ENCODE measurements at regions not wholly inside any gene's neighbourhood (a gene's known extent, or its start where the extent isn't known, plus 50 kb on each side); places are given as distances from the start of the nearest gene placed in this dataset.

DNA sequence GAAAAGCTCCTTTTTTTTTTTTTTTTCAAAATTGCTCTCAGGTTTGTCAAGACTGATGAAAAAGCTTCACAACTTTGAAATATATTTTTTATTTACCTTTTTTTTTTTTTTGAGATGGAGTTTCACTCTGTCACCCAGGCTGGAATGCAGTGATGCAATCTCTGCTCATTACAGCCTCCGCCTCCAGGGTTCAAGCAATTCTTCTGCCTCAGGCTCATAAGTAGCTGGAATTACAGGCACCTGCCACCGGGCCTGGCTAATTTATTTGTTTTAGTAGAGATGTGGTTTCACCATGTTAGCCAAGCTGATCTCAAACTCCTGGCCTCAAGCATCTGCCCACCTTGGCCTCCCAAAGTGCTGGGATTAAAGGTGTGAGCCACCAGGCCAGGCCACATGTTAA lies 1515.0 kb downstream of the OTOL1 start:
- TF ChIP-seq, protein P1, sequence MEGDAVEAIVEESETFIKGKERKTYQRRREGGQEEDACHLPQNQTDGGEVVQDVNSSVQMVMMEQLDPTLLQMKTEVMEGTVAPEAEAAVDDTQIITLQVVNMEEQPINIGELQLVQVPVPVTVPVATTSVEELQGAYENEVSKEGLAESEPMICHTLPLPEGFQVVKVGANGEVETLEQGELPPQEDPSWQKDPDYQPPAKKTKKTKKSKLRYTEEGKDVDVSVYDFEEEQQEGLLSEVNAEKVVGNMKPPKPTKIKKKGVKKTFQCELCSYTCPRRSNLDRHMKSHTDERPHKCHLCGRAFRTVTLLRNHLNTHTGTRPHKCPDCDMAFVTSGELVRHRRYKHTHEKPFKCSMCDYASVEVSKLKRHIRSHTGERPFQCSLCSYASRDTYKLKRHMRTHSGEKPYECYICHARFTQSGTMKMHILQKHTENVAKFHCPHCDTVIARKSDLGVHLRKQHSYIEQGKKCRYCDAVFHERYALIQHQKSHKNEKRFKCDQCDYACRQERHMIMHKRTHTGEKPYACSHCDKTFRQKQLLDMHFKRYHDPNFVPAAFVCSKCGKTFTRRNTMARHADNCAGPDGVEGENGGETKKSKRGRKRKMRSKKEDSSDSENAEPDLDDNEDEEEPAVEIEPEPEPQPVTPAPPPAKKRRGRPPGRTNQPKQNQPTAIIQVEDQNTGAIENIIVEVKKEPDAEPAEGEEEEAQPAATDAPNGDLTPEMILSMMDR (IDR thresholded peaks at IDR 0.05; ENCODE audit: extremely low read depth, low read depth, low read length) = no peak
- Histone ChIP-seq H3K4me1 (ENCODE audit: insufficient read depth, low read length) (no peaks in the 10 kb centered on the region), H3K4me3 (ENCODE audit: insufficient read depth, low read length) (no peak overlapping the region), H2AFZ (ENCODE audit: low read length) (no peak overlapping the region), H3K9me3 (ENCODE audit: low read depth, low read length) (no peaks in the 10 kb centered on the region), H3K27me3 (ENCODE audit: insufficient read depth, low read length) (no peaks in the 10 kb centered on the region), H3K79me2 (ENCODE audit: insufficient read depth, low read length) (no peaks in the 10 kb centered on the region), H3K4me2 (ENCODE audit: insufficient read depth, low read length) (no peak overlapping the region), H4K20me1 (ENCODE audit: insufficient read depth, low read length) (no peaks in the 10 kb centered on the region), H3K36me3 (ENCODE audit: insufficient read depth, low read length) (no peaks in the 10 kb centered on the region), H3K27ac (ENCODE audit: low read depth, low read length) (no peak overlapping the region)
- DNase-seq (ENCODE audit: insufficient read length, low spot score, missing footprints) = no peak

DNA sequence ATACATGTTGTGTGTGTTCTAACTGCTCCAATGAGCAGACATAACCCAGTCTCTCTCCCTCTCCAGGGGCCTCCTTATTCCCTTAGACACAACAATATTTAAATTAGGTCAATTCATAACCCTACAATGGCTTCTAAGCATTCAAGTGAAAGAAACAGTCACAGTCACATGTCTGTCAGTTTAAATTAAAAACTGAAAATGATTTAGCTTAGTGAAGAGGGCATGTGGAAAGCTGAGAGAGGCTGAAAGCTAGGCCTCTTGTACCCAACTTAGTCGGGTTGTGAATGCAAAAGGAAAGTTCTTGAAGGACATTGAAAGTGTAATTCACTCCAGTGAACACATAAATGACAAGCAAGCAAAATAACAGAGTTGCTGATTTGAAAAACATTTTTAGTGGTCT lies 1519.6 kb downstream of the OTOL1 start:
- Histone ChIP-seq H3K27me3 (ENCODE audit: insufficient read depth, low read length) (no peaks in the 10 kb centered on the region), H3K4me2 (ENCODE audit: insufficient read depth, low read length) (no peak overlapping the region), H3K36me3 (ENCODE audit: insufficient read depth, low read length) (no peaks in the 10 kb centered on the region), H4K20me1 (ENCODE audit: insufficient read depth, low read length) (no peaks in the 10 kb centered on the region), H3K9me3 (ENCODE audit: low read depth, low read length) (no peaks in the 10 kb centered on the region), H3K4me3 (ENCODE audit: insufficient read depth, low read length) (no peak overlapping the region), H3K79me2 (ENCODE audit: insufficient read depth, low read length) (no peaks in the 10 kb centered on the region), H3K27ac (ENCODE audit: low read depth, low read length) (no peak overlapping the region), H3K4me1 (ENCODE audit: insufficient read depth, low read length) (no peaks in the 10 kb centered on the region), H2AFZ (ENCODE audit: low read length) (no peak overlapping the region)
- TF ChIP-seq, protein P1 (IDR thresholded peaks at IDR 0.05; ENCODE audit: extremely low read depth, low read depth, low read length) = no peak
- no peak for DNase-seq (ENCODE audit: insufficient read length, low spot score, missing footprints)

DNA sequence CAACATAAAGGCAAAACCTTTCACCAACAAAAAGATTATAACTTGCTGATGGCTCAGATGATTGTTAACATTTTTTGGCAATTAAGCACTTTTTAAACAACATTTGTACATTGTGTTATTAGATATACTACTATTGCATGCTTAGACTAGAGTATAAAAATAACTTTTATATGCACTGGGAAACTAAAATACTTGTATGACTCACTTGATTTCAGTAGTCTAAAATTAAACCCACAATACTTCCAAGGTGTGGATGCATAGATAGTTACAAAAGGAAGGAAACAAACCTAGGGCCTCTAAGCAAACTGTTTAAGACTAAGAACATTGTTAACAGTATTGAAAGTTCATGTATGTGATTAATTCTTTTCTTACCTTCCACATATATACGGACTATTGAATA lies 1521.5 kb downstream of the OTOL1 start:
- H3K4me1 ChIP-seq (ENCODE audit: insufficient read depth, low read length) = no peaks in the 10 kb centered on the region
- H3K4me3 ChIP-seq (ENCODE audit: insufficient read depth, low read length) = no peak overlapping the region
- no peaks in the 10 kb centered on the region for H4K20me1 ChIP-seq (ENCODE audit: insufficient read depth, low read length)
- H2AFZ ChIP-seq (ENCODE audit: low read length) = no peak overlapping the region
- H3K79me2 ChIP-seq (ENCODE audit: insufficient read depth, low read length) = no peaks in the 10 kb centered on the region
- H3K27me3 ChIP-seq (ENCODE audit: insufficient read depth, low read length) = no peaks in the 10 kb centered on the region
- no peak for DNase-seq (ENCODE audit: insufficient read length, low spot score, missing footprints)
- TF ChIP-seq, protein P1 (IDR thresholded peaks at IDR 0.05; ENCODE audit: extremely low read depth, low read depth, low read length) = no peak
- H3K36me3 ChIP-seq (ENCODE audit: insufficient read depth, low read length) = no peaks in the 10 kb centered on the region
- no peak overlapping the region for H3K27ac ChIP-seq (ENCODE audit: low read depth, low read length)
- no peak overlapping the region for H3K4me2 ChIP-seq (ENCODE audit: insufficient read depth, low read length)
- H3K9me3 ChIP-seq (ENCODE audit: low read depth, low read length) = no peaks in the 10 kb centered on the region

DNA sequence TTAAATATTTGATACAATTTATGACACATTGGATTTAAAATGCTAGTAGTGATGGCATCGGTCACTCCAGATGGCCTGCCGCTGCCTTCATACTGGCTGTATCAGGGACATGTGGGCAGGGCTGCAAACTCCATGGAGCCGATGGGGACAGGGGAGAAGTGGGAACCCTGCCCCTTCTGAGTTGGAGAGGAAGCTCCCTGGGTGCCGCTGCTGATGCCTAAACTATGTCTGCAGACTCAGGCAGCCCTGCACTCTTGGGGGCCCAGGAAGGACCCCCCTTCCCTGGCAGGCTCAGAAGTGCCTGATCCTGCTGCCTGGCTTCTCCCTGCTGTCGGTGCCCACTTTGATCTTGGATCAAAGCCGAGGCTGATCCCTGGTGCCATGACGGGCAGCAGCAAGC lies 1522.1 kb downstream of the OTOL1 start:
- DNase-seq (ENCODE audit: insufficient read length, low spot score, missing footprints) = no peak

More for the DNA sequence above, 1522.1 kb downstream of the OTOL1 start:
- Histone ChIP-seq H3K27ac (ENCODE audit: low read depth, low read length) (no peak overlapping the region), H4K20me1 (ENCODE audit: insufficient read depth, low read length) (no peaks in the 10 kb centered on the region), H3K4me3 (ENCODE audit: insufficient read depth, low read length) (no peak overlapping the region), H2AFZ (ENCODE audit: low read length) (no peak overlapping the region), H3K4me2 (ENCODE audit: insufficient read depth, low read length) (no peak overlapping the region), H3K9me3 (ENCODE audit: low read depth, low read length) (no peaks in the 10 kb centered on the region), H3K27me3 (ENCODE audit: insufficient read depth, low read length) (no peaks in the 10 kb centered on the region), H3K36me3 (ENCODE audit: insufficient read depth, low read length) (no peaks in the 10 kb centered on the region), H3K79me2 (ENCODE audit: insufficient read depth, low read length) (no peaks in the 10 kb centered on the region), H3K4me1 (ENCODE audit: insufficient read depth, low read length) (no peaks in the 10 kb centered on the region)
- TF ChIP-seq, protein P1 (IDR thresholded peaks at IDR 0.05; ENCODE audit: extremely low read depth, low read depth, low read length) = no peak

Measured in osteoblast (primary cell).